ENCODE measurements at regions not wholly inside any gene's neighbourhood (a gene's known extent, or its start where the extent isn't known, plus 50 kb on each side); places are given as distances from the start of the nearest gene placed in this dataset.

DNA sequence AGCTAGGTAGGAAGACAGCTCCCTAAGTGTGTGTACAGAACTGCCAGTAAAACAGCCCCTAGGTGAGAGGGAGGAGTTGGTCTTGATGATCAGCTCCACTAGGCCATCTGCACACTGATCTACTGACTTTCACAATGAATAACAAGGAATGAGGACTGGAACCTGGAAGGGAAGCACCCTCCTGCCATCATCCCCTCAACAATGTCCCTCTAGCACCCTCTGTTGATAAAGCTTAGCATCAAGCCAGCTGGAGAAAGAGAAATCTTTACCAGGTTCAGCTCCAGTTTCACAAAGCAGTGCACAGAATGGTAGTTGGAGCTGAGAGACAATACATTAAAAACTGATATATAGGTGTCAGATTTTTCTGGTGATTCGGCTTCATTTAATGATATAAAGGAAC lies 57.2 kb upstream of the IRAK1BP1 start:
- Histone ChIP-seq H3K9me3 (ENCODE audit: control insufficient read depth, low read depth, low read length) (no peaks in the 10 kb centered on the region), H3K27ac (ENCODE audit: low read length) (no peak overlapping the region), H3K4me1 (ENCODE audit: control insufficient read depth, low read depth, low read length) (no peaks in the 10 kb centered on the region), H3K36me3 (ENCODE audit: control insufficient read depth, low read depth, low read length) (no peaks in the 10 kb centered on the region), H3K4me3 (ENCODE audit: low read length) (no peak overlapping the region), H3K27me3 (ENCODE audit: control insufficient read depth, insufficient read depth, low read length) (no peaks in the 10 kb centered on the region), H3K9ac (ENCODE audit: low read length) (no peak overlapping the region)

DNA sequence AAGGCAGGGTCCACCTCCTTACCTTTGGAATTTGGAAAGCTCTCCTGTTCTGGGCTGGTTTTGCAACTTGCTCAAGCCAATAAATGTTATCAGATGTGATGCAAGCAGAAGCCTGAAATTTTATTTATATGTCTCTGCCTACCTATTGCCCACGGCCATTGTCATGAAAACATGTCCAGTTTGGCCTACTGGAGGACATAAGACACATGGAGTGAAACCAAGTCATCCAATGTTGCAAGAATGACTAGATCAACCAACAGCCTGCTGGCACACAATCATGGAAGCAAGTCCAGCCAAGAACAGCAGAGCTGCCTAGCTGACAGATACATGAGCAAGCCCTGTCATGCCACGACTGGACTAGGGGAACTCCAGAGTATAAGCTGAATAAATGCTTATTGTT lies 56.7 kb upstream of the IRAK1BP1 start:
- Histone ChIP-seq H3K27me3 (ENCODE audit: control insufficient read depth, insufficient read depth, low read length) (no peaks in the 10 kb centered on the region), H3K9ac (ENCODE audit: low read length) (no peak overlapping the region), H3K36me3 (ENCODE audit: control insufficient read depth, low read depth, low read length) (no peaks in the 10 kb centered on the region), H3K9me3 (ENCODE audit: control insufficient read depth, low read depth, low read length) (no peaks in the 10 kb centered on the region), H3K27ac (ENCODE audit: low read length) (no peak overlapping the region), H3K4me1 (ENCODE audit: control insufficient read depth, low read depth, low read length) (no peaks in the 10 kb centered on the region), H3K4me3 (ENCODE audit: low read length) (no peak overlapping the region)
